Occipital lobe (tissue), 1 donor: ENCODE measurements at regions not wholly inside any gene's neighbourhood (a gene's known extent, or its start where the extent isn't known, plus 50 kb on each side); places are given as distances from the start of the nearest gene placed in this dataset.
"Not testable (repeated sequence)": the region's sequence is repeated elsewhere in the genome, so short reads cannot be mapped to it uniquely, and the experiment has no call there.

ENCODE experiments used
- DNase-seq: peaks from one replicate; lab custom pipeline; 2025; lab: John Stamatoyannopoulos, UW

- DNase-seq, result no peak
These were observed 54.2 kb upstream of the PIK3R4 start for GRCh38 chr3:130800829-130801228.

GRCh38 chr3:130801473-130801872 lies 54.8 kb upstream of the PIK3R4 start:
- no peak for DNase-seq

DNA sequence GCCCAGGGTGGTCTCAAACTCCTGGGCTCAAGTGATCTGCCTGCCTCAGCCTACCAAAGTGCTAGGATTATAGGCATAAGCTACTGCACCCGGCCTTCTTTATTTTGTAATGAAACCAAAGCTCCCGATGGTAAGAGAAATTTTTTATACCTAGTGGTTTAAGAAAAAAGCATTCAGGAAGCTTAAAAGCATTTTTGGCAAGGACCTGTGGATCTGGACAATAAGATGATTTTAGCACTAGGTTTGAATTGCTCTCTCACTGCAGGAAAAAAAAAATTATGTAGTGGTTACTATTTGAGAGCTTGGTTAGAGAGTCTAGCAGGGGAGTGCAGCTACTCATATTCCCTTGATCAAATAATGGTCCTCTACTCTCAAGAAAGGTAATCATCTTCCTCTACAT lies 64.9 kb upstream of the PIK3R4 start:
- no peak for DNase-seq

DNA sequence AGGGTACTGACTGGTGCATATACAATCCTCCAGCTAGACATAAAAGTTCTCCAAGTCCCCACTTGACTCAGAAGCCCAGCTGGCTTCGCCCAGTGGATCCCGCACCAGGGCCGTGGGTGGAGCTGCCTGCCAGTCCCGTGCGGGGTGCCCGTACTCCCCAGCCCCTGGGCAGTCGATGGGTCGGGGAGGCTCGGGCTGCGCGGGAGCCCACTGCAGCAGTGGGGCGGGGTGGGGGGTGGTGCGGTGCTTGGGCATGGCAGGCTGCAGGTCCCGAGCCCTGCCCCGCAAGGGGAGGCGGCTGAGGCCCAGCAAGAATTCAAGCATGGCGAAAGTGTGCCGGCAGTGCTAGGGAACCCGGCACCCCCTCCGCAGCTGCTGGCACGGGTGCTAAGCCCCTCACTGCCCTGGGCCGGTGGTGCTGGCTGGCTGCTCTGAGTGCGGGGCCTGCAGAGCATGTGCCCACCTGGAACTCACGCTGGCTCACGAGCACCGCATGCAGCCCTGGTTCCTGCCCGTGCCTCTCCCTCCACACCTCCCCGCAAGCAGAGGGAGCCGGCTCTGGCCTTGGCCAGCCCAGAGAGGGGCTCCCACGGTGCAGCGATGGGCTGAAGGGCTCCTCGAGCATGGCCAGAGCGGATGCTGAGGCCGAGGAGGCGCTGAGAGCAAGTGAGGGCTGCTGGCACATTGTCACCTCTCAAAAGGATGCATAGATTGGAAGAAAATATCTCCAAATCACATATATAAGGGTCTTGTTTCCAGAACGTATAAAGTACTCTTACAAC lies 68.3 kb upstream of the PIK3R4 start:
- no peak for DNase-seq

GRCh38 chr3:130816561-130817445 lies 70.2 kb upstream of the PIK3R4 start:
- DNase-seq, result no peak

DNA sequence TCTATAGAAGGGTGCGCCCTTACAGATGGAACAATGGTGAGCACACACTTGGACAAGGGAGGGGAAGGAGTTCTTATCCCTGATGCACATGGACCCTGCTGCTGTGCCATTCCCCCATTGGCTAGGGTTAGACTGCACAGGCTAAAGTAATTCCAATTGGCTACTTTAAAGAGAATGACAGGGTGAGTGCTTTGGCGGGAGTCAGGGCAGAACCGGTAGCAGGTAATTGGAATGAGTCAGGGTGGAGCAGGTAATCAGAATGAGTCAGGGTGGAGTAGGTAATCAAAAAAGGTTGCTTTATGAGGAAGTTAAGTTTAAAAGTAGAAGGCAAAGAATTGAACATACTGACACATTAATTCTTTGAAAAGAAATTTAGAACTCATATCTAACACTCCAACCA lies 71.4 kb upstream of the PIK3R4 start:
- not testable (repeated sequence) for DNase-seq

- DNase-seq, result peak; percentile 19
These were observed 72.9 kb upstream of the ATP2C1 start for GRCh38 chr3:130820976-130821375.

GRCh38 chr3:130821806-130822205 lies 72.1 kb upstream of the ATP2C1 start:
- DNase-seq, result no peak

DNA sequence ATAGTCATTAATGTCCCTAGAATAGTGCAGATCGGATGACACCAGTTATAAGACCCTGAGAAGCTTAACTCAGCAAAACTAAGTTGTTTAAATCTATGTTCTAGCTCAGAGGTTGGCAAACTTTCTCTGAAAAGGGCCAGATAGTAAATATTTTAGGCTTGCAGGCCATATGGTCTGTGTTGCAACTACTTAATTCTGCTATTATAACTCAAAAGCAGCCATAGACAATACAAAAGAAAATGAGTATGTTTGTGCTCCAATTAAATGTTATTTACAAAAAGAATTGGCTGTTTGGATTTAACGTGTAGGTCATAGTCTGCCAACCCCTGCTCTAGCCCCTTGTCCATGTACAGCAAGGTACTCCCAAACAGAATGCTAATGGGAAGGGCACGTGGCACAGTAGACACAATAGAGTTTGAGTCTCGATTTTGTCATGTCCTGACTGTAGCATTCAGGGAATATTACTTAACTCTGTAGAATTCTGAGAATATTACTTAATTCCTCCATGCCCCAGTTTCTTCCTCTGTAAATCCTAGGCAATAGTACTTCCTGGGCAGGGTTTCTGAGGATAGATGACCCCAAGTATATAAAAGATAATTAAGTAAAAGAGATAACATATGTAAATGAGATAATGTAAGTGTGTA lies 70.5 kb upstream of the ATP2C1 start:
- no peak for DNase-seq

DNA sequence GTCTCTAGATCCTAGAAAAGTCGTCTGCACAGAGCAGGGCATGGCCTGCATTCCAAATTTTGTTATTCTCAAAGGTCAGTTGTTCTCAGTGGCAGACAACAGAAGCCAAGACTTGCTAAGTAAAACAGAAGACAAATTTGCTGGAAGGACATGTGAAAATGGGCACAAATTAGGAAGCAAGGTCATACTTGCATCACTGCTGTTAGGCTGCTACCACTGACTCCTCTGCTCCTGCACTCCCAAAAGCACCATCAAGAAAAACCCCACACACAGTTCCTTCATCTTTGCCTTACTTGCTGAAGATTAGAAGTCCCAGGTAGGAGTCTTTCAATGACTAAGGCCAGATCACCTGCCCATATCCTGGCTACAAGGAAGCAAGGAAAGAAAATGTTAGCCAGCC lies 69.9 kb upstream of the ATP2C1 start:
- DNase-seq, result no peak

GRCh38 chr3:130825762-130826299 lies 68.1 kb upstream of the ATP2C1 start:
- no peak for DNase-seq

DNA sequence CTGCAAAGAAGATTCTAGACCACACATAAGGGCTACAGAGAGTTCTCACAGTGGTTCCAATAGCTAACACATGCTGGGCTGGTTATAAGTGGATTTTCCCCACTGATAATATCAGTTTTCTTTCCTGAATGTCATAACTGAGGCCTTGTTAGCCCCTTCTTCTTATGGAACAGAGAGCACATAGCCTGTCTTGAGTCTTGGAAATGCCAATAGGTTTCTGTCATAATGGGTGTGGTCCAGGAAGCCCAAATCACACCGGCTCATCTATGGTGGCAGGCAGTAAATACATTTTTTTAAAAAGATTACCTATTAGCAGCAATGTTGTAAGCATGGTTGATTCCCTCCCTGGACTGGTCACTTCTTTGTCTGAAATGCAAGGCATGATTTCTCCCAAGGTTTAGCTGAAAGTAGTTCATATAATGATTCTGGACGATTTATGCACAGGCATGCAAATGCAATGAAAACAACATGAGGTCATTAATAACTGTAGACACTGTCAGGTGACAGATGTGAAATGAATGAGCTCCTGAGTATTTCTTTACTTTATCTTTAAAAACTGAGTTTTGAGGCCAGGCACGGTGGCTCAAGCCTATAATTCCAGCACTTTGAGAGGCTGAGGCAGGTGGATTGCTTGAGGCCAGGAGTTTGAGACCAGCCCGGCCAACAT lies 67.2 kb upstream of the ATP2C1 start:
- no peak for DNase-seq

- DNase-seq, result no peak
These were observed 66.4 kb upstream of the ATP2C1 start for GRCh38 chr3:130827486-130827885.

DNA sequence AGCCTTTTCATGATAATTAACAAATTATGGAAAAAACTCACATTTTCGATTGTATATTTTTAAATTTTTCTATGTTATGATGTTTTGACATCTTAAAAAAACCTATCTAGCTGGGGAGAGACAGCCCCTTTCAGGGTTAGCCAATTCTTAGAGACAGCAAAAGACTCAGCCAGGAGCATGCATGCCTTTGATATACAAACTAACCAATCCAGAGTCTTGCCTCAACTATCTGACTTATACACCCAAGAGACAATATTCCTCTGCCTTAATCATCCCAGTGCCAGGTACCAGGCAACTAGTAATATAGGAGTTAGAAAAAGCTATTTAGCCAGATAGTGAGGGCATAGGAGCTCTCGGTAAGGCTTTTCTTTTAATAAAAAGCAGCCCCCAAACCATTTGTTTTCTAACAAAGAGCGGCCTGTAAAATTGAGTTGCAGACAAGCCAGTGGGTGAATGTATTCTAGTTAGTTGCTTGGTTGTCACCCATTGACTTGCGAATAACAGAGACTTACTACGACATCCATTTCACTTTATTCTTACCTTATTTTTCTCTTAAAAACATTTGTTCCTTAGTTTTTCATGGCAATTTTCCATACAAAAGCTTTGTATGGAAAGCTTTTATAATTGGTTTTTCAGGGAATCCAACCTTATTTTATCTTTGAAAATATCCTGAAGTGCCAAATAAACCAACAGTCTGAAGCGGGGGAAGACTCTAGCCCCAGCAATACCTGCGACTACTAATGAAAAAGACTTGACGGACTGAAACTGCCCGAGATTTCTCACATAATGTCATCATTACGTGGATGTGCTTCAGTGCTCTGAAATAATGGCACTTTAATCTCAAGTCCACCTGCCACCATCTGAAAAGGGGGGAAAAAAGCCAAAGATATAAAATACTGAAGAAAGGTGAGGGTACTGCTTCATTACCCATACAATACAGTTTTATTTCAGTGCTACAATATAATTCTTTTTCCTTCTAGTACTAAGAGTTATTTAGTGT lies 64.6 kb upstream of the ATP2C1 start:
- no peak for DNase-seq

DNA sequence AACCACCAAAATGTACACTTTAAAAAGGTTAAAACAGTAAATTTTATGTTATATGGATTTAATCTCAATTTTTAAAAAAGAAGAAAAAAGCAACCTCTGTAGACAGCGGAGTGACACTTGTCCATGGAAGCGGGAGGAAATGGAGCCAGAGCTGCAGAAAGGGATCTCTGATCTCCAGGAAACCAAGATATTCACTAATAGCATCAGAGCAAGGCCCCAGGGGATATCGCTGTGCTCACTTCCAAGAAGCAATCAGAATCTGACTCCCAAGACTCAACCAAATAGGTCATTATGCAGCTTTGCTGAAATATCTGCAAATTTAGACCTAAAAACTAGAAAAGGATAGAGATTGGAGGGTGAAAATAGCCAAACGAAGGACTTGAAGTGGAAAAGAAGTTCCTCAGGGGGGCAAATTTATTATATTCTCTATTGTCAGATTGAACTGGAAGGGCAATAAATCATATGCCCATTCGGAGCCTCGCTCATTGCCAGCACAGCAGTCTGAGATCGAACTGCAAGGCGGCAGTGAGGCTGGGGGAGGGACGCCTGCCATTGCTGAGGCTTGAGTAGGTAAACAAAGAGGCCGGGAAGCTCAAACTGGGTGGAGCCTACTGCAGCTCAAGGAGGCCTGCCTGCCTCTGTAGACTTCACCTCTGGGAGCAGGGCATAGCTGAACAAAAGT lies 62.0 kb upstream of the ATP2C1 start:
- no peak for DNase-seq

GRCh38 chr3:130832401-130832746 lies 61.5 kb upstream of the ATP2C1 start:
- DNase-seq, result not testable (repeated sequence)

- DNase-seq, result no peak
These were observed 59.4 kb upstream of the ATP2C1 start for GRCh38 chr3:130834476-130834875.

DNA sequence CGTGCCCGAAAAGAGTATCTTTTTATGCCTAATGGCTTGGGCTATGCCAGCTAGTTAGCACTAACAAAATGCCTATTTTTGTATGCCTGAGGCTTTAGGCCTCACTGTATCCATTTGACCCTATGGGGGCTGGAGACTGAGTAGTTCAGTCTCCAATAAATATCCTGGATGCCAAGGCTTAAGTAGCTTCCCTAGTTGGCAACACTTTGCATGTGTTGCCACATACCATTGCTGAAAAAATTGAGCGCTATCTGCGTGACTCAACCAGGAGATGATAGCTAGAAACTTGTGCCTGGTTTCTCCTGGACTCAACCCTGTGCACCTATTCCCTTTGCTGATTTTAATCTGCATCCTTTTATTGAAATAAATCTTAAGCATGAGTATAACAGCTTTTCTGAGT lies 58.4 kb upstream of the ATP2C1 start:
- no peak for DNase-seq

GRCh38 chr3:130838898-130839600 lies 54.8 kb upstream of the ATP2C1 start:
- DNase-seq, result no peak
